ENCODE measurements at regions not wholly inside any gene's neighbourhood (a gene's known extent, or its start where the extent isn't known, plus 50 kb on each side); places are given as distances from the start of the nearest gene placed in this dataset.

GRCh38 chr3:69446402-69447072 is 60.6 kb upstream of the FRMD4B start:
- 92% methylated on average over 6 of the region's 6 CpGs for WGBS (ENCODE audit: missing lambda C conversion rate)
- FAIRE-seq (no peak), ATAC-seq (no peak), DNase-seq (ENCODE audit: low read depth in 1 of 2, low spot score in 1 of 2) (no peak)
- Histone ChIP-seq H3K4me1 (no peaks in the 10 kb centered on the region), H3K4me2 (no peak overlapping the region), H3K27ac (no peak overlapping the region), H3K4me3 (no peak overlapping the region), H3K9me3 (no peaks in the 10 kb centered on the region)
- POLR2A ChIA-PET: no interaction called here
- TF ChIP-seq REST (IDR thresholded peaks at IDR 0.05) (no peak), RAD21 (conservative IDR thresholded peaks at IDR 0.05 in 1 of 2, IDR thresholded peaks at IDR 0.05 in 1 of 2) (no peak), CBX8 (IDR thresholded peaks at IDR 0.05) (no peak), JUN (IDR thresholded peaks at IDR 0.05) (no peak), BCL3 (IDR thresholded peaks at IDR 0.05) (no peak), ZSCAN20 (CRISPR knock-in tag; IDR thresholded peaks at IDR 0.05) (no peak), USF2 (IDR thresholded peaks at IDR 0.05) (no peak), SREBF2 (IDR thresholded peaks at IDR 0.05) (no peak), ESRRA (IDR thresholded peaks at IDR 0.05; ENCODE audit: borderline replicate concordance, low read length) (no peak)
- CTCF ChIA-PET: interaction anchor here (1.3 kb wide), 1 partner anchor 225 kb away, joined by 4 read pairs; no protein-coding TSS in a partner anchor

GRCh38 chr3:69445498-69445897 is 59.6 kb upstream of the FRMD4B start:
- no peak overlapping the region for H3K4me2 ChIP-seq
- ChIA-PET POLR2A (no interaction called here), CTCF (interaction anchor here (1.3 kb wide), 1 partner anchor 226 kb away, joined by 4 read pairs; no protein-coding TSS in a partner anchor)
- 47% methylated on average over 3 of the region's 3 CpGs for WGBS (ENCODE audit: missing lambda C conversion rate)
- H3K27ac ChIP-seq: no peak overlapping the region
- H3K9me3 ChIP-seq: no peaks in the 10 kb centered on the region
- ATAC-seq (no peak), DNase-seq (ENCODE audit: low read depth in 1 of 2, low spot score in 1 of 2) (no peak), FAIRE-seq (no peak)
- no peaks in the 10 kb centered on the region for H3K4me1 ChIP-seq
- no peak overlapping the region for H3K4me3 ChIP-seq
- TF ChIP-seq USF2 (IDR thresholded peaks at IDR 0.05) (no peak), CHD4 (IDR thresholded peaks at IDR 0.05; ENCODE audit: borderline replicate concordance) (no peak), NPAS2 (CRISPR knock-in tag; IDR thresholded peaks at IDR 0.05; ENCODE audit: borderline replicate concordance) (no peak), MAX (IDR thresholded peaks at IDR 0.05) (no peak), HMGXB4 (CRISPR knock-in tag; IDR thresholded peaks at IDR 0.05; ENCODE audit: borderline replicate concordance) (no peak), MAZ (IDR thresholded peaks at IDR 0.05; ENCODE audit: borderline replicate concordance, low read depth, low read length) (no peak), ESRRA (IDR thresholded peaks at IDR 0.05; ENCODE audit: borderline replicate concordance, low read length) (no peak), FOSL2 (IDR thresholded peaks at IDR 0.05) (no peak), FOSL2 (CRISPR knock-in tag; IDR thresholded peaks at IDR 0.05) (no peak), HOXB5 (CRISPR knock-in tag; IDR thresholded peaks at IDR 0.05) (no peak), ZSCAN20 (CRISPR knock-in tag; IDR thresholded peaks at IDR 0.05) (no peak), RCOR1 (IDR thresholded peaks at IDR 0.05; ENCODE audit: low read depth, low read length) (no peak), FOSB (CRISPR knock-in tag; IDR thresholded peaks at IDR 0.05) (no peak), JUNB (IDR thresholded peaks at IDR 0.05) (no peak), HOXA7 (CRISPR knock-in tag; IDR thresholded peaks at IDR 0.05) (no peak), CTCF (IDR thresholded peaks at IDR 0.05) (no peak)
